Effector memory CD8-positive, alpha-beta T cell (primary cell): ENCODE measurements at regions not wholly inside any gene's neighbourhood (a gene's known extent, or its start where the extent isn't known, plus 50 kb on each side); places are given as distances from the start of the nearest gene placed in this dataset.

ENCODE experiments used
- ATAC-seq: fragments of 150-1000 bp; cut with Tn5 transposase; replicated peaks from 2 replicates; pipeline ENCODE4 v1.10.0; 2021; ENCODE audit warnings: mild to moderate bottlenecking, moderate library complexity
- DNase-seq, 3 experiments: peaks; one replicate each; pipeline ENCODE4 v3.0.0; 2021
- H3K27ac Mint-ChIP-seq, 2 donors: one replicate each; pipeline ENCODE4 v1.8.0; 2022; ENCODE audit warnings: mild to moderate bottlenecking in 2 of 2, mixed read lengths in 2 of 2, moderate library complexity in 2 of 2
- H3K27me3 Mint-ChIP-seq, 2 donors: one replicate each; pipeline ENCODE4 v1.8.0; 2022; ENCODE audit warnings: mixed read lengths in 2 of 2
- H3K36me3 Mint-ChIP-seq: one replicate; pipeline ENCODE4 v1.8.0; 2022; ENCODE audit warnings: mild to moderate bottlenecking, moderate library complexity, mixed read lengths; ENCODE audit not compliant: insufficient read depth
- H3K4me1 Mint-ChIP-seq, 2 donors: one replicate each; pipeline ENCODE4 v1.8.0; 2022; ENCODE audit warnings: low read depth in 2 of 2, mixed read lengths in 2 of 2
- H3K4me3 Mint-ChIP-seq, 2 donors: one replicate each; pipeline ENCODE4 v1.8.0; 2022; ENCODE audit warnings: mild to moderate bottlenecking in 2 of 2, mixed read lengths in 2 of 2, moderate library complexity in 2 of 2
- H3K9me3 Mint-ChIP-seq, 2 donors: one replicate each; pipeline ENCODE4 v1.8.0; 2022; ENCODE audit warnings: mixed read lengths in 2 of 2

GRCh38 chr9:13845460-13845859 is 468.5 kb downstream of the NFIB start:
- peaks cover 0 to 7% of the 10 kb centered on the region in 2 donors for H3K9me3 Mint-ChIP-seq
- no peak overlapping the region for H3K27ac Mint-ChIP-seq
- no peak for DNase-seq

GRCh38 chr9:13841746-13842462 is 472.0 kb downstream of the NFIB start:
- H3K27ac Mint-ChIP-seq = no peak overlapping the region
- H3K27me3 Mint-ChIP-seq = no peaks in the 10 kb centered on the region
- no peak for ATAC-seq
- H3K4me3 Mint-ChIP-seq = no peak overlapping the region
- no peaks in the 10 kb centered on the region for H3K4me1 Mint-ChIP-seq
- no peak for DNase-seq
- H3K9me3 Mint-ChIP-seq = peaks cover 0 to 3% of the 10 kb centered on the region in 2 donors
- H3K36me3 Mint-ChIP-seq = no peaks in the 10 kb centered on the region

More at GRCh38 chr9:13845460-13845859, 468.5 kb downstream of the NFIB start:
- ATAC-seq = no peak
- no peaks in the 10 kb centered on the region for H3K4me1 Mint-ChIP-seq
- H3K36me3 Mint-ChIP-seq = no peaks in the 10 kb centered on the region
- H3K27me3 Mint-ChIP-seq = no peaks in the 10 kb centered on the region
- H3K4me3 Mint-ChIP-seq = no peak overlapping the region

GRCh38 chr9:13832446-13832845 is 481.5 kb downstream of the NFIB start:
- Mint-ChIP-seq H3K36me3 (no peaks in the 10 kb centered on the region), H3K9me3 (peaks cover 8 to 13% of the 10 kb centered on the region in 2 donors), H3K27me3 (no peaks in the 10 kb centered on the region), H3K4me3 (no peak overlapping the region), H3K4me1 (no peaks in the 10 kb centered on the region), H3K27ac (no peak overlapping the region)
- ATAC-seq = no peak
- DNase-seq = no peak

GRCh38 chr9:13823026-13823425 is 490.9 kb downstream of the NFIB start:
- H3K27me3 Mint-ChIP-seq = no peaks in the 10 kb centered on the region
- H3K9me3 Mint-ChIP-seq = peaks cover 7 to 14% of the 10 kb centered on the region in 2 donors
- H3K4me1 Mint-ChIP-seq = no peaks in the 10 kb centered on the region
- ATAC-seq (no peak), DNase-seq (no peak)
- no peaks in the 10 kb centered on the region for H3K36me3 Mint-ChIP-seq
- H3K4me3 Mint-ChIP-seq = no peak overlapping the region
- H3K27ac Mint-ChIP-seq = no peak overlapping the region

- Mint-ChIP-seq H3K36me3 (no peaks in the 10 kb centered on the region), H3K27ac (no peak overlapping the region), H3K4me1 (no peaks in the 10 kb centered on the region), H3K4me3 (no peak overlapping the region), H3K9me3 (peaks cover 12 to 21% of the 10 kb centered on the region in 2 donors), H3K27me3 (no peaks in the 10 kb centered on the region)
- no peak for DNase-seq
- ATAC-seq = no peak
These were observed 496.1 kb downstream of the NFIB start for GRCh38 chr9:13817754-13818278.

GRCh38 chr9:13816837-13817236 is 497.1 kb downstream of the NFIB start:
- H3K27me3 Mint-ChIP-seq = no peaks in the 10 kb centered on the region
- no peak for DNase-seq

GRCh38 chr9:13814647-13815400 is 499.1 kb downstream of the NFIB start:
- H3K4me3 Mint-ChIP-seq = no peak overlapping the region
- no peaks in the 10 kb centered on the region for H3K27me3 Mint-ChIP-seq
- ATAC-seq (no peak), DNase-seq (no peak)
- H3K9me3 Mint-ChIP-seq = peaks cover 10 to 11% of the 10 kb centered on the region in 2 donors
- no peaks in the 10 kb centered on the region for H3K36me3 Mint-ChIP-seq
- H3K27ac Mint-ChIP-seq = no peak overlapping the region
- no peaks in the 10 kb centered on the region for H3K4me1 Mint-ChIP-seq

More at GRCh38 chr9:13816837-13817236, 497.1 kb downstream of the NFIB start:
- Mint-ChIP-seq H3K27ac (no peak overlapping the region), H3K4me1 (no peaks in the 10 kb centered on the region), H3K9me3 (peaks cover 9 to 25% of the 10 kb centered on the region in 2 donors), H3K4me3 (no peak overlapping the region), H3K36me3 (no peaks in the 10 kb centered on the region)
- ATAC-seq = no peak

GRCh38 chr9:13811876-13812275 is 502.1 kb downstream of the NFIB start:
- no peaks in the 10 kb centered on the region for H3K36me3 Mint-ChIP-seq
- no peak overlapping the region for H3K27ac Mint-ChIP-seq
- no peak overlapping the region for H3K4me3 Mint-ChIP-seq
- ATAC-seq (no peak), DNase-seq (no peak)
- H3K27me3 Mint-ChIP-seq = no peaks in the 10 kb centered on the region
- peaks cover 11 to 22% of the 10 kb centered on the region in 2 donors for H3K9me3 Mint-ChIP-seq
- no peaks in the 10 kb centered on the region for H3K4me1 Mint-ChIP-seq

GRCh38 chr9:13810510-13810909 is 503.4 kb downstream of the NFIB start:
- no peak overlapping the region for H3K27ac Mint-ChIP-seq
- H3K36me3 Mint-ChIP-seq = no peaks in the 10 kb centered on the region
- H3K27me3 Mint-ChIP-seq = no peaks in the 10 kb centered on the region
- peaks cover 11 to 22% of the 10 kb centered on the region in 2 donors for H3K9me3 Mint-ChIP-seq
- H3K4me1 Mint-ChIP-seq = no peaks in the 10 kb centered on the region
- no peak overlapping the region for H3K4me3 Mint-ChIP-seq
- DNase-seq = no peak
- no peak for ATAC-seq

GRCh38 chr9:13809401-13809800 is 504.5 kb downstream of the NFIB start:
- Mint-ChIP-seq H3K4me3 (no peak overlapping the region), H3K36me3 (no peaks in the 10 kb centered on the region), H3K27ac (no peak overlapping the region), H3K27me3 (no peaks in the 10 kb centered on the region), H3K4me1 (no peaks in the 10 kb centered on the region), H3K9me3 (peaks cover 6 to 16% of the 10 kb centered on the region in 2 donors)
- DNase-seq = no peak
- ATAC-seq = no peak

- DNase-seq (no peak), ATAC-seq (no peak)
- H3K36me3 Mint-ChIP-seq = no peaks in the 10 kb centered on the region
- no peak overlapping the region for H3K4me3 Mint-ChIP-seq
- peaks cover 8 to 15% of the 10 kb centered on the region in 2 donors for H3K9me3 Mint-ChIP-seq
- no peak overlapping the region for H3K27ac Mint-ChIP-seq
- H3K4me1 Mint-ChIP-seq = no peaks in the 10 kb centered on the region
- no peaks in the 10 kb centered on the region for H3K27me3 Mint-ChIP-seq
These were observed 506.8 kb downstream of the NFIB start for GRCh38 chr9:13807118-13807517.

GRCh38 chr9:13806714-13807113 is 507.2 kb downstream of the NFIB start:
- Mint-ChIP-seq H3K9me3 (peaks cover 8 to 11% of the 10 kb centered on the region in 2 donors), H3K4me3 (no peak overlapping the region), H3K27ac (no peak overlapping the region), H3K27me3 (no peaks in the 10 kb centered on the region), H3K36me3 (no peaks in the 10 kb centered on the region), H3K4me1 (no peaks in the 10 kb centered on the region)
- no peak for ATAC-seq
- no peak for DNase-seq

GRCh38 chr9:13805546-13805945 is 508.4 kb downstream of the NFIB start:
- Mint-ChIP-seq H3K4me3 (no peak overlapping the region), H3K27ac (no peak overlapping the region), H3K9me3 (peaks cover 4 to 11% of the 10 kb centered on the region in 2 donors), H3K27me3 (no peaks in the 10 kb centered on the region), H3K36me3 (no peaks in the 10 kb centered on the region), H3K4me1 (no peaks in the 10 kb centered on the region)
- ATAC-seq (no peak), DNase-seq (no peak)

- Mint-ChIP-seq H3K27ac (no peak overlapping the region), H3K4me3 (no peak overlapping the region), H3K4me1 (no peaks in the 10 kb centered on the region), H3K27me3 (no peaks in the 10 kb centered on the region), H3K9me3 (peaks cover 4 to 10% of the 10 kb centered on the region in 2 donors), H3K36me3 (no peaks in the 10 kb centered on the region)
- ATAC-seq (no peak), DNase-seq (no peak)
These were observed 509.4 kb downstream of the NFIB start for GRCh38 chr9:13804532-13804931.
